ENCODE measurements at regions not wholly inside any gene's neighbourhood (a gene's known extent, or its start where the extent isn't known, plus 50 kb on each side); places are given as distances from the start of the nearest gene placed in this dataset.
"Not testable (repeated sequence)": the region's sequence is repeated elsewhere in the genome, so short reads cannot be mapped to it uniquely, and the experiment has no call there.

DNA sequence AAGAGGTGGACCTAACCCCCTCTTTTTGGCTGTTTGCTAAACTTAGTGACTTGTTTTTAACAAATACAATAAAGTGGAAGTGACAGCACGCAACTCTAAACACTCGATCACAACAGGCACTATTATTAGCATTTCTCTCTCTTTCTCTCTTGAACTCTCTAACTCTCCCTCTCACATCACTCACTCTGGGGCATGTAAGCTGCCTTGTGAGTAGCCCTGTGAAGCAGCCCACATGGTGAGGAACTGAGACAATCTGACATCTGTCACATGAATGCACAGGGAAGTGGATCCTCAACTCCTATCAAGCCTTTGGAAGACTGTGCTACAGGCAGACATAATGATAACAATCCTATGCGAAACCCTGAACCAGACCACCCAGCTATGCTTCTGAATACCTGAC is 609.0 kb upstream of the CNTN5 start:
- H3K4me3 Mint-ChIP-seq (ENCODE audit: unreplicated experiment): no peak overlapping the region
- DNase-seq (ENCODE audit: low spot score): no peak
- H3K27ac Mint-ChIP-seq (ENCODE audit: unreplicated experiment): no peak overlapping the region
- no peaks in the 10 kb centered on the region for H3K4me1 Mint-ChIP-seq (ENCODE audit: unreplicated experiment)
- H3K9me3 Mint-ChIP-seq (ENCODE audit: unreplicated experiment): no peaks in the 10 kb centered on the region
- TF ChIP-seq, protein P1, sequence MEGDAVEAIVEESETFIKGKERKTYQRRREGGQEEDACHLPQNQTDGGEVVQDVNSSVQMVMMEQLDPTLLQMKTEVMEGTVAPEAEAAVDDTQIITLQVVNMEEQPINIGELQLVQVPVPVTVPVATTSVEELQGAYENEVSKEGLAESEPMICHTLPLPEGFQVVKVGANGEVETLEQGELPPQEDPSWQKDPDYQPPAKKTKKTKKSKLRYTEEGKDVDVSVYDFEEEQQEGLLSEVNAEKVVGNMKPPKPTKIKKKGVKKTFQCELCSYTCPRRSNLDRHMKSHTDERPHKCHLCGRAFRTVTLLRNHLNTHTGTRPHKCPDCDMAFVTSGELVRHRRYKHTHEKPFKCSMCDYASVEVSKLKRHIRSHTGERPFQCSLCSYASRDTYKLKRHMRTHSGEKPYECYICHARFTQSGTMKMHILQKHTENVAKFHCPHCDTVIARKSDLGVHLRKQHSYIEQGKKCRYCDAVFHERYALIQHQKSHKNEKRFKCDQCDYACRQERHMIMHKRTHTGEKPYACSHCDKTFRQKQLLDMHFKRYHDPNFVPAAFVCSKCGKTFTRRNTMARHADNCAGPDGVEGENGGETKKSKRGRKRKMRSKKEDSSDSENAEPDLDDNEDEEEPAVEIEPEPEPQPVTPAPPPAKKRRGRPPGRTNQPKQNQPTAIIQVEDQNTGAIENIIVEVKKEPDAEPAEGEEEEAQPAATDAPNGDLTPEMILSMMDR (IDR thresholded peaks at IDR 0.05; ENCODE audit: unreplicated experiment): no peak
- H3K27me3 Mint-ChIP-seq (ENCODE audit: unreplicated experiment): no peaks in the 10 kb centered on the region
- no peaks in the 10 kb centered on the region for H3K36me3 Mint-ChIP-seq (ENCODE audit: low read depth, unreplicated experiment)

DNA sequence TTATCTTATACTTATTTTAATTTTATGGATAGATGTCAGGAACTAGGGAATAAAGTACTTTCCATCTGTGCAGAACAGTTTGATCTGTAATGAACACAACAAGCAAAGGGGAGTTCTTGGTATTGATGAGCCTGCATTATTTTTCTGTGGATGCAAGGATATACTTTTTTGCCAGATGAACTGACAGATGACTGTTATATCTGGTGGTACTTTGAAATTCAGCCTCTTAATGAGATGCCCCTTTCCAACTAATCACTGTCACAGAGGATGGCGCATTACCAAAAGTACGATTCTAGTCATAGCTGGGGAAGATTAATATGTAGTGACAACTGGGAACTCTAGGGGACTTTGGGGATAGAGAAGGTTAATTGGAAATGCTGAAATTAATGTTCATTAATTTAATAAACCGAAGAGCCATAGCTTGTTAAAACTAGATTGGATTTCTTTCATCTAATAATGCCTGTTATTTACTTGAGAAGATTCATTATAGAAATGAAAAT is 603.4 kb upstream of the CNTN5 start:
- Mint-ChIP-seq H3K27me3 (ENCODE audit: unreplicated experiment) (no peaks in the 10 kb centered on the region), H3K4me3 (ENCODE audit: unreplicated experiment) (no peak overlapping the region), H3K9me3 (ENCODE audit: unreplicated experiment) (peaks cover 6% of the 10 kb centered on the region), H3K4me1 (ENCODE audit: unreplicated experiment) (no peaks in the 10 kb centered on the region), H3K27ac (ENCODE audit: unreplicated experiment) (no peak overlapping the region), H3K36me3 (ENCODE audit: low read depth, unreplicated experiment) (no peaks in the 10 kb centered on the region)
- DNase-seq (ENCODE audit: low spot score): no peak
- TF ChIP-seq, protein P1 (IDR thresholded peaks at IDR 0.05; ENCODE audit: unreplicated experiment): no peak

DNA sequence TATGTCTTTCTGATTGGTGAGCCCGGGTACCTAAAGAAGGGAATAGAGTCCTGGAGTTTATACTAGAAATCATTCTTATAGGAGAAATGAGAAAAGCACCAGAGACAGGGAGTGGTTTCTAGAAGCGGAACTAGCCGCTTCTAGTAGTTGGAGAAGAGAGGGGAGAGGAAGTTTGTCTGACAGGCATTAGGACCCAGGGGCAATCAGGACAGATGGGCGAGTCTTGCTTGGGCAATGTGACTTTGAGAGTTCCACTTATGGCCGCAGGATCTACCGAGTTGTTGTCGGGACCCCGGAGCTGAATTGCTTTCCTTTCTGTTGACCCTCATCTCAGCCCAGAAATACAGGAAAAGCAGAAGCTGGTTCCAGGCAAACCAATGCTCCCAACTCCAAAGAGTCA is 596.8 kb upstream of the CNTN5 start:
- H3K27me3 Mint-ChIP-seq (ENCODE audit: unreplicated experiment): peaks cover 2% of the 10 kb centered on the region
- no peak overlapping the region for H3K4me3 Mint-ChIP-seq (ENCODE audit: unreplicated experiment)
- TF ChIP-seq, protein P1 (IDR thresholded peaks at IDR 0.05; ENCODE audit: unreplicated experiment): no peak
- H3K9me3 Mint-ChIP-seq (ENCODE audit: unreplicated experiment): peaks cover 6% of the 10 kb centered on the region
- H3K4me1 Mint-ChIP-seq (ENCODE audit: unreplicated experiment): no peaks in the 10 kb centered on the region
- H3K27ac Mint-ChIP-seq (ENCODE audit: unreplicated experiment): no peak overlapping the region
- DNase-seq (ENCODE audit: low spot score): no peak
- no peaks in the 10 kb centered on the region for H3K36me3 Mint-ChIP-seq (ENCODE audit: low read depth, unreplicated experiment)

DNA sequence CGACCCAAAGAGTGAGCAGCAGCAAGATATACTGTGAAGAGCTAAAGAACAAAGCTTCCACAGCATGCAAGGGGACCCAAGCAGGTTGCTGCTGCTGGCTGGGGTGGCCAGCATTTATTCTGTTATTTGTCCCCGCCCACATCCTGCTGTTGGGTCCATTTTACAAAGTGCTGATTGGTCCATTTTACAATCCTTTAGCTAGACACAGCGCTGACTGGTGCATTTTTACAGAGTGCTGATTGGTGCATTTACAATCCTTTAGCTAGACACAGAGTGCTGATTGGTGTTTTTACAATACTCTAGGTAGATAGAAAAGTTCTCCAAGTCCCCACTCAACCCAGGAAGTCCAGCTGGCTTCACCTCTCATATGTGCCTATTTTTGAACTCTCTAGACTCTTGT is 596.0 kb upstream of the CNTN5 start:
- not testable (repeated sequence) for DNase-seq (ENCODE audit: low spot score); H3K27ac Mint-ChIP-seq (ENCODE audit: unreplicated experiment); H3K4me1 Mint-ChIP-seq (ENCODE audit: unreplicated experiment); H3K4me3 Mint-ChIP-seq (ENCODE audit: unreplicated experiment); H3K27me3 Mint-ChIP-seq (ENCODE audit: unreplicated experiment); H3K9me3 Mint-ChIP-seq (ENCODE audit: unreplicated experiment); H3K36me3 Mint-ChIP-seq (ENCODE audit: low read depth, unreplicated experiment)

DNA sequence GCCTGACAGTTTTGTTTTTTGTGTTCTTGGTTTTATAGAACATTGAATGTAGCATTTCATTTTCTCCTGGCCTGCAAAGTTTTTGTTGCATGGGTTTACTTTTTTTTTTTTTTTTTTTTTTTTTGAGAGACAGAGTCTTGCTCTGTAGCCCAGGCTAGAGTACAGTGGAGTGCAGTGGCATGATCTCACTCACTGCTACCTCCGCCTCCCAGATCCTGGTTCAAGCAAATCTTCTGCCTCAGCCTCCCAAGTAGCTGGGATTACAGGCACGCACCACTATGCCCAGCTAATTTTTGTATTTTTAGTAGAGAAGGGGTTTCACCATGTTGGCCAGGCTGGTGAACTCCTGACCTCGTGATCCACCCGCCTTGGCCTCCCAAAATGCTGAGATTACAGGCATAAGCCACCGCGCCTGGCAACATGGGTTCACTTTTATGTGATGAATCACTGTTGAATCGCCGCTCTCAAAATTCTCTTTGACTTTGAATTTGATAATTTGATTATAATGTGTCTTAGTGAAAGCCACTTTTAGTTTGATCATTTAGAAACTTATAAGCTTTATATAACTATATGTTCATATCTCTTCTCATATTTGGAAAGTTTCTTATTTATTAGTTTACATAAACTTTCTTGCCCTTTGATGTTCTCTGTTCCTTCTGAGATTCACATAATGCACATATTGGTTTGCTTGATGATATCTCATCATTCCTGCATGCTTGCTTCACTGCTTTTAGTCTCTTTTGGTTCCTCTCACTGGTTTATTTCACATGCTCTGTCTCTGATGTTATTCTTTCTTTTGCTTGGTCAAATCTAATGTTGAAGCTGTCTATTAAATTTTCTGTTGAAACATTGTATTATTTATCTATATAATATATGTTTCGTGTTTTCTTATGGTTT is 589.0 kb upstream of the CNTN5 start:
- H3K4me1 Mint-ChIP-seq (ENCODE audit: unreplicated experiment): no peaks in the 10 kb centered on the region
- no peak overlapping the region for H3K27ac Mint-ChIP-seq (ENCODE audit: unreplicated experiment)
- no peak for DNase-seq (ENCODE audit: low spot score)
- TF ChIP-seq, protein P1 (IDR thresholded peaks at IDR 0.05; ENCODE audit: unreplicated experiment): no peak
- no peaks in the 10 kb centered on the region for H3K9me3 Mint-ChIP-seq (ENCODE audit: unreplicated experiment)
- H3K27me3 Mint-ChIP-seq (ENCODE audit: unreplicated experiment): no peaks in the 10 kb centered on the region
- no peak overlapping the region for H3K4me3 Mint-ChIP-seq (ENCODE audit: unreplicated experiment)
- H3K36me3 Mint-ChIP-seq (ENCODE audit: low read depth, unreplicated experiment): no peaks in the 10 kb centered on the region
